B cell (primary cell): ENCODE measurements at regions not wholly inside any gene's neighbourhood (a gene's known extent, or its start where the extent isn't known, plus 50 kb on each side); places are given as distances from the start of the nearest gene placed in this dataset. TPM values are rescaled to one million over a fixed set of nuclear protein-coding genes. Genes with fewer than 3 reads are reported as not detected.

Experiments used
- ATAC-seq: fragments of 200-7000 bp; cut with Tn5 transposase; one replicate; pipeline ENCODE4 v1.10.0; 2021; ENCODE audit warnings: low read depth, mild to moderate bottlenecking, moderate number of reproducible peaks, moderate library complexity
- CTCF ChIA-PET: fragments of 350-600 bp; sonication (Branson Sonifier 250); formaldehyde crosslinking; loops from one replicate; lab custom pipeline; 2021; ENCODE audit warnings: antibody characterized with exemption, inconsistent platforms; lab: Charles Lee
- POLR2A ChIA-PET: fragments of 350-600 bp; sonication (Branson Sonifier 250); formaldehyde crosslinking; loops from one replicate; lab custom pipeline; 2021; ENCODE audit warnings: antibody characterized with exemption; lab: Charles Lee
- DNase-seq: peaks from one replicate; pipeline ENCODE4 v3.0.0; 2013
- H2AFZ ChIP-seq: 2 replicates; pipeline ENCODE4 v1.6.1; 2012; ENCODE audit warnings: mild to moderate bottlenecking, low read depth, low read length; ENCODE audit not compliant: insufficient read depth, poor library complexity, severe bottlenecking
- H3K27ac ChIP-seq, 2 donors: 1 replicate in 1 of 2; 2 replicates in 1 of 2; pipeline ENCODE4 v1.5.1; 2012 to 2013; ENCODE audit warnings: low read length in 2 of 2, mild to moderate bottlenecking in 2 of 2, moderate library complexity in 1 of 2
- H3K27me3 ChIP-seq, 4 experiments: fragments of 200-600 bp in 1 of 4; sonication (generic) in 1 of 4; replicated peaks in 1 of 4; 1 replicate in 2 of 4; 2 replicates in 2 of 4; pipeline versions ENCODE4 v1.6.1 to v1.7.0; 2013 to 2016; ENCODE audit warnings: low read length in 3 of 4, mild to moderate bottlenecking in 2 of 4, mixed read lengths in 1 of 4, moderate library complexity in 1 of 4; ENCODE audit not compliant: insufficient read depth in 4 of 4, control insufficient read depth in 3 of 4; ENCODE audit errors: control extremely low read depth in 1 of 4
- H3K36me3 ChIP-seq, 2 experiments: replicated peaks in 1 of 2; 1 replicate in 1 of 2; 2 replicates in 1 of 2; pipeline versions ENCODE4 v1.6.1 to v1.7.1; 2013; ENCODE audit warnings: low read length in 1 of 2; ENCODE audit not compliant: insufficient read depth in 2 of 2, control insufficient read depth in 1 of 2; ENCODE audit errors: control extremely low read depth in 1 of 2, extremely low read depth in 1 of 2
- H3K4me1 ChIP-seq, 2 donors: fragments of 200-600 bp in 1 of 2; sonication (generic) in 1 of 2; 1 replicate in 1 of 2; 2 replicates in 1 of 2; pipeline versions ENCODE4 v1.5.1 to v1.6.1; 2013 to 2017; ENCODE audit warnings: low read length in 2 of 2; ENCODE audit not compliant: control insufficient read depth in 2 of 2, insufficient read depth in 2 of 2
- H3K4me2 ChIP-seq: replicated peaks from 2 replicates; pipeline ENCODE3; 2012; ENCODE audit warnings: mild to moderate bottlenecking, low read depth, low read length; ENCODE audit not compliant: poor library complexity, severe bottlenecking
- H3K4me3 ChIP-seq, 5 experiments: fragments of 200-600 bp in 1 of 5; sonication (generic) in 1 of 5; 1 replicate in 3 of 5; 2 replicates in 2 of 5; pipeline versions ENCODE4 v1.5.1 to v1.7.0; 2011 to 2016; ENCODE audit warnings: low read length in 4 of 5, mild to moderate bottlenecking in 4 of 5, low read depth in 2 of 5, control low read depth in 1 of 5, moderate library complexity in 1 of 5; ENCODE audit not compliant: insufficient read depth in 1 of 5; ENCODE audit errors: control extremely low read depth in 1 of 5, extremely low read depth in 1 of 5
- H3K79me2 ChIP-seq: fragments of 200-600 bp; sonication (generic); one replicate; pipeline ENCODE4 v1.6.0; 2016; ENCODE audit warnings: low read length; ENCODE audit not compliant: control insufficient read depth, insufficient read depth
- H3K9ac ChIP-seq: fragments of 200-600 bp; sonication (generic); 2 replicates; pipeline ENCODE4 v1.6.1; 2017; ENCODE audit warnings: mild to moderate bottlenecking, low read length, moderate library complexity
- H3K9me3 ChIP-seq, 3 donors: one replicate each; pipeline versions ENCODE4 v1.6.1 to v1.7.1; 2013; ENCODE audit warnings: low read length in 2 of 3; ENCODE audit not compliant: control insufficient read depth in 2 of 3, insufficient read depth in 1 of 3; ENCODE audit errors: control extremely low read depth in 1 of 3
- H4K20me1 ChIP-seq: 2 replicates; pipeline ENCODE4 v1.6.0; 2012; ENCODE audit warnings: mild to moderate bottlenecking, low read length; ENCODE audit not compliant: insufficient read depth, control insufficient read depth, poor library complexity, severe bottlenecking
- H3K27ac Mint-ChIP-seq: one replicate; pipeline ENCODE4 v1.8.0; 2021; ENCODE audit warnings: mixed read lengths
- H3K27me3 Mint-ChIP-seq: one replicate; pipeline ENCODE4 v1.8.0; 2021; ENCODE audit warnings: mixed read lengths
- H3K4me1 Mint-ChIP-seq: one replicate; pipeline ENCODE4 v1.8.0; 2021; ENCODE audit warnings: mixed read lengths
- H3K4me3 Mint-ChIP-seq: one replicate; pipeline ENCODE4 v1.8.0; 2021; ENCODE audit warnings: mixed read lengths
- H3K9me3 Mint-ChIP-seq: one replicate; pipeline ENCODE4 v1.8.0; 2022; ENCODE audit warnings: mixed read lengths; ENCODE audit not compliant: insufficient read depth
- EZH2 ChIP-seq: IDR thresholded peaks from 2 replicates; pipeline ENCODE4 v1.6.1; 2012; ENCODE audit warnings: borderline replicate concordance, low read depth, mild to moderate bottlenecking, moderate library complexity, low read length; ENCODE audit not compliant: insufficient read depth, poor library complexity, severe bottlenecking
- WGBS: methylation state at CpG from one replicate; pipeline ENCODE4 v1.1.5; 2013; ENCODE audit warnings: missing lambda C conversion rate; ENCODE audit not compliant: insufficient coverage; 5-methylcytosine and 5-hydroxymethylcytosine counted together
- intact Hi-C: fragments of 100-400 bp; cut with micrococcal nuclease; formaldehyde crosslinking; loops from one replicate; pipeline ENCODE4 v1.10.0; 2022
- small RNA-seq: library from RNA; depleted of rRNA; stranded (forward); fragments of <200 nt; gene quantifications from one replicate; pipeline ENCODE3, GENCODE V24; 2012; ENCODE audit warnings: low replicate concordance, low read depth; ENCODE audit not compliant: insufficient read length
- TF ChIP-seq, protein P1 (sequence below): fragments of 200-600 bp; IDR thresholded peaks from one replicate; pipeline ENCODE4 v1.8.0; 2022; ENCODE audit warnings: antibody characterized with exemption, mild to moderate bottlenecking

DNA sequence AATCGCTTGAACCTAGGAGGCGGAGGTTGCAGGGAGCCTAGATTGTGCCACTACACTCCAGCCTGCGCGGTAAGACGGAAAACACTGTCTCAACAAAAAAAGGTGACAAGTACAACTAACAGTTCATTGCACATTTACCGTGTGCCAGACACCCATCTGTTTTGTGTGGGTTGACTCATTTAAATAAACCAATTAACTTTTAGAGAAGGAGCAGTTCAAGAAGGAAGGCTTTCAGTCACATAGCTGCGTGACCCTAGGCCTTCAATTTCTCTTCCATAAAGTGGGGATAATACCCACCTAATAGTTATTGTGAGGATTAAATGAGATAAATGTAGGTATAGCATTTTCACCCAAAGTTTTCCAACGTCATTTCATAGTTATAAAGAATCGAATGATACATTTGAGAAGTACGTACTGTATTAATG lies 52.3 kb upstream of the KDM7A start:
- H4K20me1 ChIP-seq: no peaks in the 10 kb centered on the region
- peak overlapping the region; percentile 96 to 99 for H3K27ac ChIP-seq
- peak overlapping the region; percentile 97 for H3K4me2 ChIP-seq
- H3K4me1 ChIP-seq: peaks cover 67 to 94% of the 10 kb centered on the region in 2 donors
- H3K9me3 Mint-ChIP-seq: no peaks in the 10 kb centered on the region
- ATAC-seq: no peak
- peak overlapping the region; percentile 99 for H3K27ac Mint-ChIP-seq
- TF ChIP-seq EZH2: no peak
- TF ChIP-seq, protein P1, sequence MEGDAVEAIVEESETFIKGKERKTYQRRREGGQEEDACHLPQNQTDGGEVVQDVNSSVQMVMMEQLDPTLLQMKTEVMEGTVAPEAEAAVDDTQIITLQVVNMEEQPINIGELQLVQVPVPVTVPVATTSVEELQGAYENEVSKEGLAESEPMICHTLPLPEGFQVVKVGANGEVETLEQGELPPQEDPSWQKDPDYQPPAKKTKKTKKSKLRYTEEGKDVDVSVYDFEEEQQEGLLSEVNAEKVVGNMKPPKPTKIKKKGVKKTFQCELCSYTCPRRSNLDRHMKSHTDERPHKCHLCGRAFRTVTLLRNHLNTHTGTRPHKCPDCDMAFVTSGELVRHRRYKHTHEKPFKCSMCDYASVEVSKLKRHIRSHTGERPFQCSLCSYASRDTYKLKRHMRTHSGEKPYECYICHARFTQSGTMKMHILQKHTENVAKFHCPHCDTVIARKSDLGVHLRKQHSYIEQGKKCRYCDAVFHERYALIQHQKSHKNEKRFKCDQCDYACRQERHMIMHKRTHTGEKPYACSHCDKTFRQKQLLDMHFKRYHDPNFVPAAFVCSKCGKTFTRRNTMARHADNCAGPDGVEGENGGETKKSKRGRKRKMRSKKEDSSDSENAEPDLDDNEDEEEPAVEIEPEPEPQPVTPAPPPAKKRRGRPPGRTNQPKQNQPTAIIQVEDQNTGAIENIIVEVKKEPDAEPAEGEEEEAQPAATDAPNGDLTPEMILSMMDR: no peak
- H3K79me2 ChIP-seq: no peaks in the 10 kb centered on the region
- whole genome bisulfite sequencing: 75% methylated on average over 2 of the region's 10 CpGs
- H3K4me3 ChIP-seq: peak overlapping the region in 4 of 5 experiments; percentile 39 to 80 (median 64)
- H3K27me3 ChIP-seq: no peaks in the 10 kb centered on the region
- no peaks in the 10 kb centered on the region for H3K36me3 ChIP-seq
- intact Hi-C loops: loop anchor here (1.0 kb wide), 1 partner anchor 19 kb away; no protein-coding TSS in a partner anchor
- peak; percentile 71 for DNase-seq
- H2AFZ ChIP-seq: peak overlapping the region; percentile 64
- no peaks in the 10 kb centered on the region for H3K27me3 Mint-ChIP-seq
- POLR2A ChIA-PET: interaction anchor here (1.1 to 5.8 kb wide), 4 partner anchors 8 to 53 kb away, joined by 3 to 116 read pairs (median 38); partner anchors contain the start of gene KDM7A
- H3K4me3 Mint-ChIP-seq: peak overlapping the region; percentile 90
- CTCF ChIA-PET: interaction anchor here (1.0 to 3.4 kb wide), 8 partner anchors 8 to 75 kb away, joined by 3 to 21 read pairs (median 4); partner anchors contain the start of gene KDM7A
- H3K4me1 Mint-ChIP-seq: peaks cover 66% of the 10 kb centered on the region
- peak overlapping the region; percentile 77 for H3K9ac ChIP-seq
- H3K9me3 ChIP-seq: no peaks in the 10 kb centered on the region

Small RNA genes in the stretch of these regions (small RNA-seq; reads per million reads assigned to genes)
- not detected for gene RNU1-58P
